Superior temporal gyrus (tissue), 1 donor: ENCODE measurements at regions not wholly inside any gene's neighbourhood (a gene's known extent, or its start where the extent isn't known, plus 50 kb on each side); places are given as distances from the start of the nearest gene placed in this dataset.
"Not testable (repeated sequence)": the region's sequence is repeated elsewhere in the genome, so short reads cannot be mapped to it uniquely, and the experiment has no call there.

ENCODE experiments used
- DNase-seq: peaks from one replicate; pipeline ENCODE4 v3.0.0-alpha.2; 2016; ENCODE audit errors: extremely low spot score

GRCh38 chr11:133638921-133639320 is 106.6 kb upstream of the OPCML start:
- no peak for DNase-seq

GRCh38 chr11:133636711-133637355 is 104.5 kb upstream of the OPCML start:
- DNase-seq, result no peak

GRCh38 chr11:133635244-133635739 is 103.0 kb upstream of the OPCML start:
- DNase-seq, result no peak

GRCh38 chr11:133628371-133628770 is 96.1 kb upstream of the OPCML start:
- not testable (repeated sequence) for DNase-seq

GRCh38 chr11:133621611-133622010 is 89.3 kb upstream of the OPCML start:
- DNase-seq, result no peak

- peak; percentile 47 for DNase-seq
Measured at GRCh38 chr11:133619973-133620372, 87.7 kb upstream of the OPCML start.

- DNase-seq, result peak; percentile 17
Measured at GRCh38 chr11:133619397-133619796, 87.1 kb upstream of the OPCML start.

GRCh38 chr11:133618544-133618943 is 86.2 kb upstream of the OPCML start:
- no peak for DNase-seq

- DNase-seq, result no peak
Measured at GRCh38 chr11:133608496-133608895, 76.2 kb upstream of the OPCML start.

GRCh38 chr11:133606124-133606523 is 73.8 kb upstream of the OPCML start:
- DNase-seq, result no peak

- no peak for DNase-seq
Measured at GRCh38 chr11:133605482-133605881, 73.2 kb upstream of the OPCML start.

GRCh38 chr11:133601641-133602040 is 69.3 kb upstream of the OPCML start:
- no peak for DNase-seq

- no peak for DNase-seq
Measured at GRCh38 chr11:133600786-133601185, 68.5 kb upstream of the OPCML start.

GRCh38 chr11:133600306-133600705 is 68.0 kb upstream of the OPCML start:
- no peak for DNase-seq

GRCh38 chr11:133598906-133599305 is 66.6 kb upstream of the OPCML start:
- DNase-seq, result no peak

- DNase-seq, result no peak
Measured at GRCh38 chr11:133597236-133597635, 64.9 kb upstream of the OPCML start.

- DNase-seq, result no peak
Measured at GRCh38 chr11:133595998-133596590, 63.8 kb upstream of the OPCML start.

GRCh38 chr11:133593036-133593435 is 60.7 kb upstream of the OPCML start:
- DNase-seq, result no peak

- DNase-seq, result no peak
Measured at GRCh38 chr11:133586903-133587517, 54.7 kb upstream of the OPCML start.

GRCh38 chr11:133582750-133583149 is 50.4 kb upstream of the OPCML start:
- DNase-seq, result no peak

- no peak for DNase-seq
Measured at GRCh38 chr11:133582326-133582725, 50.0 kb upstream of the OPCML start.
